DMS 273 (cell line): ENCODE measurements at regions not wholly inside any gene's neighbourhood (a gene's known extent, or its start where the extent isn't known, plus 50 kb on each side); places are given as distances from the start of the nearest gene placed in this dataset.
A peak's percentile ranks its signal among the peaks of the same experiment; 100 is the strongest.

Experiments
- DNase-seq: peaks from one replicate; lab custom pipeline; 2025; ENCODE audit not compliant: unreplicated experiment; lab: John Stamatoyannopoulos, UW

DNA sequence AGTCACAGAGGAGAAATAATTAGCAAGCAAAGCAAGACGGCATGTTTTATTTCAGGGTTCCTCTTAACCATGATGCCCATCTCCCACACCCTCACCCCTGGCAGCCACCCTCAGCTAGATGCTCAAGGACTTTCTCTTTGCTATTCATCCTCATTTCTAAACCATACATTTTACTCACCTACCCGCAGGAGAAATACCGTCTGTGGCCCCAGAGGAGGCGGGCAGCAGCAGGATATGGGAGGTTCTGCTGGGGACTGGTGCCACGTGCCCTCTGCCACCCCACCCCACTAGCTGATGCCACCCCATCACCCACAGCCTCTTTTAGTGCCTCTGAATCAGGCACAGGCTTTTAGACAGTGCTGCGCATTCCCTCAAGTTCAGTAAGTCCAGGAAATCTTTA lies 168.7 kb upstream of the ITGB1 start:
- no peak for DNase-seq

DNA sequence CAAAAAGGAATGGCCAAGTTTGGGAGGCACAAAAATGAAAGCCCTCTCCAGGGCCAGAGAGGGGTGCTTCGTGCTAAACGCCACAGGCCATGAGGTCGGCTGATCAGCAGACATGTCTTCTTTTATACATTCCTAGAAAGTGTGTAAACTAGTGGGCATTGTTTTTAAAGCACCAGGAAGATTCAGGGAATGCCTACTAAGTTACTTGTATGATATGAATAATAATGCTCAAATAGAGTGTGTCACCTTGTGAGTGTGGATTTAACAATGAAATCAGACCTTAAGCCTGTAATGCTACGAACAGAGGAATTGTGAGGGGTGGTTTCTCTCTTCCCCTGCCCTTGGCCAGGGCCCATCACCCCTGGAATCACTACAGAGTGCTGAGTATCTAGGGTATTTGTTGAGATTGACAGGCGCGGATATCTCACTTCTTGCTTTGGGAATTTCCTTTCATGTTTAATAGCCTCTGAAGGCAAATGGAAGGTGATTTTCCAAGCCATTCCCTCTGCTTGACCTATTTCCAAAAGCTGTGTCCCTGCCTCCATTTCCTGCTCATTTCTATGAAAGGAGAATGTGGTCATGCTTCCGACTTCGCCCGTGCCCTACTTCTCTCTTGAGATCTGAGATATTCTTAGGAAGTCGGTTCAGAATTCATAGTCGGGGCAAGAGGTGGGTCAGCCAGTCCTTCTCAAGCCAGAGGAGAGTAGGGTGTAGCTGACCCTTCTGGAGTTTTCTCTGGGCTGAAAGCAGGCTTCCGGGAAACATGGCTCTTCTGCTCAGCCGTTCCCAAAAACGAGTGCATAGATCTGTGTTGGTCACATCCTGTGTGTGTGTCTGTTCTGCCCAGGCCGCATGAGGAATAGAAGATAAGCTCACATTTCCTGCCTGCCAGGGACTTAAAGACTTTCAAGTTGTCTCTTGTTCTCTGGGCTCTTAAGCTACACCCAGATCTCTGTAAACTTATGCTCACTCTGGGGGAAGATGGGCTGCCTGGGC lies 167.8 kb upstream of the ITGB1 start:
- DNase-seq, result peak; percentile 2

DNA sequence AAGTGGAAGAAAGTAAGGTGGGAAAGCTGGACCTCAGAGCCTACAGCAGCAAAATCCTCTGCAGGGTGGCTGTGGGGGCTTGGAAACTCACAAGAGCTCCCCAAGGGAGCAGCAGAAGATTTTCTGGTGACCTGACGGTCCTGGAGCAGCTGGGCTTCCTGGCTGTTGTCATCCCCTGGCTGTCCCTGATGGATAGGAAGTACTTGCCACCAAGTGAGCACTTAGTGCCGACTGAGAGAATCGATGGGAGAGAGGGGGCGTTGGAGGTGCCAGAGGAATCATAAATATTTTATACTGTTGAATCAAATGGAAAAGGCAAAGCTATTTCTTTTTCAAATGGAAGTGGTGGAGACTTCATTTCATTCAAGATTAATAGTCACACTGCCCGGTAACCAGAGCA lies 167.1 kb upstream of the ITGB1 start:
- no peak for DNase-seq

DNA sequence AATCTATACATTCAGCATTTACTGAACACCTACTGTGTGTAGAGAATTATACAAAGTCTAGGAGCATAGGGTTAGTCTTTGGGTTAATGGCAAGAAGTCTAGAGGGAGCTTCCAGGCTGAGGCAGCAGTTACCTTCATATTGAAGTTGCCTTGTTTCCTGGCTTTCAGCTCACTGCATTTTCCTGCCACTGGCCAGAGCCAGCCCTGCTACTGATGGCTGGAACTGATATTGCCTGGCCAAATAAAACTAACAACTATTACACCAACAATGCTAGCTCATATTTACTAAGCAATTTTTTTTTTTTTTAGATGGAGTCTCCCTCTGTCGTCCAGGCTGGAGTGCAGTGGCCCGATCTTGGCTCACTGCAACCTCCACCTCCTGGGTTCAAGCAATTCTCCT lies 165.7 kb upstream of the ITGB1 start:
- DNase-seq, result no peak

DNA sequence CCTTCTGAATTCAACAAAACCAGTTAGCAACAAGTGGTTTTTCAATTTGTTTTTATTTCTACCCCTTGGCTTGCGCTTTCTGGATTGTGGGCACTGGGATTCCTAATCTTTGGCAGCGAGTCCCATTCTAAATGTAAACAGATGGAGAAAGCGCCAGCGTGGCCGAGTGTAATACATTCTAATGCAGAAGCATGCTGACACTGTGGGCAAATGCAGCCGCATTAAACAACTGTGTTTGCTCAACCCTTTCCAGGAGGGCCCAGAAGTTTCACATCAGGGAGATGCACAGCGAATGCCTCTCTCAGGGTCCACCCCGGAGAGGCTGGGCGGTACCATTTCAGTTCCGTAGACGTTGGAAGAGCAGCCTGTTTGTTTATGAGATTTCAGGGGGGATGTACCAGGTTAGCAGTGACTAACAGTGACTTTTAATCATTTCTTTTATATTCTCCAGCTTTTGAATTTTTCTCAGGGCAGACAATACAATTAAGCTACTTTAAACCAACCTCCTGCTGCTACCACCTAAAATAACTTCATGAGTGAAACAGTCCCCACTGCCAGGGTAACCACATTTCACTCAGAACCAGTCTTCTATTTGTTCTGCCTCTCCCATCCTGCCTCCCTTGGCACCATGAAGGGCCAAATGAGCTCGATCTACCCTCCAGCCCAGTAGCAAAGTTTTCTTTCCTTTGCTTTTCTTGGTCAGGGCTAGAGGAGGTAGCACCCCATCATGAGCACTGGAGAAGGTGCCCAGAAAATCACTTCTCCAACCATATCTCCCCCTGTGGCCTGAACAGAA lies 164.2 kb upstream of the ITGB1 start:
- peak; percentile 76 for DNase-seq

DNA sequence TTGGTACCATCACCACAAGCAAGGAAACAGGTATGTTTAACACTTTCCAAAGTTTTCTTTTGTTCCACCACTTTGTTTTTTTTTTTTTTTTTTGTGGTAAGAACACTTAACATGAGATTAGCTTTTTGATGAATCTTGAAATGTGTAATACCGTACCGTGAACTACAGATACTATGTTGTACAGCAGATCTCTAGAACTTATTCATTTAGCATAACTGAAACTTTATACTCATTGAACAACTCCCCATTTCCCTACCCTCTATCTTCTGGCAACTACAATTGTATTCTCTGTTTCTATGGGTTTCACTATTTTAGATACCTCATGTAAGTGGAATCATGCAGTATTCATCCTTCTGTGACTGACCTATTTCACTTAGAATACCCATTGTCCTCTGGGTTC lies 162.7 kb upstream of the ITGB1 start:
- no peak for DNase-seq

DNA sequence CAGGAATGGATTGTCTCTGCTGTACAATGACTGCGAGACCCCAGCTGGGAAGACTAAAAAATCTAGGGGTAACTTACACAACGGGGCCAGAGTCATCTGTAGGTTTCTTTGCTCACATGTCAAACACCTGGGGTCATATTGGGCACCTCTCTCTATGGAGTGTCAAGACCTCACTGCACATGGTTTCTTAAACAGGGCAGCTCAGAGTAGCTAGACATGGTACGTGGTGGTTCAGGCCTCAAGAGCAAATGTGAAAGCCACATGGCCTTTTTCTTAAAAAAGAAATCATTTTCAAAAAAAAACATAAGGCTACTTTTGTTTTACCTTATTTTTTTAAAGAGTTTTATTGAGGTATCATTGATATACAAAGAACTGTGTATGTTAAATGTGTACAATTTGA lies 162.2 kb upstream of the ITGB1 start:
- no peak for DNase-seq

DNA sequence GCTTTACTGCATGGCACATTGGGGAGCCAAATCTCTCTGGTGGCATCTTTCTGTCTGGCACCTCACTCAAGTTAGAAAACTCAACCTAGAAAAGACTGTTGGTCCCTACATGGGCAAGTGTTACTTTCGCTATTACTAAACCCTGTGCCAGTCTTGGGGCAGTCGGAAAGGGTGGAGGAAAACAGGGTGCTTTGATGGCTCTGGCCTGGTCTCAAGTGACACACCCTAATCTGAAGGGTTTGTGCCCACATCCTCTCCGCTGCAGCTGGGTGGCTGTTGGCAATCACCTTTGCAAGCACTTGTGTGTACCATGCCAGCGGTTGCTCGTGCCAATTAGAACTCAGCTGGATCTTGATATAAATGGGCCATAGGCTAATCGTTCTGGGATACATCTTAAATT lies 159.8 kb upstream of the ITGB1 start:
- no peak for DNase-seq

DNA sequence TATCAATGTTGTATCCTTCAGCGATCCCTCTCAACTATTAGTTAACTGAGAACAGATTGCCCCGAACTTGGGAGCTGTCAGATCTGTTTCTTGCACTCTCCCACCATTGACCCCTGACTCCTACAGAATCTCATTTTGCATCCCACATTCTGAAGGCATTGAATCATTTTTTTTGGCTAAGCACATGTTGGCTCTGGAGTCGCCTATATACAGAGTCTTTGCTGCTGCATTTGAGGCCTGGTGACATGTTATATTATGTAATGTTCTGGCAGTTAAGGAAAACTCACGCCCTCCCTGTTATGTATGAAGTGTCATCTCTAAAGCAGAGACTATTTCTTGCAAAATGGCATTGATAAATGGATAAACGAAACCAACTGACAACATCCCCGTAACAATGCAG lies 159.2 kb upstream of the ITGB1 start:
- no peak for DNase-seq

DNA sequence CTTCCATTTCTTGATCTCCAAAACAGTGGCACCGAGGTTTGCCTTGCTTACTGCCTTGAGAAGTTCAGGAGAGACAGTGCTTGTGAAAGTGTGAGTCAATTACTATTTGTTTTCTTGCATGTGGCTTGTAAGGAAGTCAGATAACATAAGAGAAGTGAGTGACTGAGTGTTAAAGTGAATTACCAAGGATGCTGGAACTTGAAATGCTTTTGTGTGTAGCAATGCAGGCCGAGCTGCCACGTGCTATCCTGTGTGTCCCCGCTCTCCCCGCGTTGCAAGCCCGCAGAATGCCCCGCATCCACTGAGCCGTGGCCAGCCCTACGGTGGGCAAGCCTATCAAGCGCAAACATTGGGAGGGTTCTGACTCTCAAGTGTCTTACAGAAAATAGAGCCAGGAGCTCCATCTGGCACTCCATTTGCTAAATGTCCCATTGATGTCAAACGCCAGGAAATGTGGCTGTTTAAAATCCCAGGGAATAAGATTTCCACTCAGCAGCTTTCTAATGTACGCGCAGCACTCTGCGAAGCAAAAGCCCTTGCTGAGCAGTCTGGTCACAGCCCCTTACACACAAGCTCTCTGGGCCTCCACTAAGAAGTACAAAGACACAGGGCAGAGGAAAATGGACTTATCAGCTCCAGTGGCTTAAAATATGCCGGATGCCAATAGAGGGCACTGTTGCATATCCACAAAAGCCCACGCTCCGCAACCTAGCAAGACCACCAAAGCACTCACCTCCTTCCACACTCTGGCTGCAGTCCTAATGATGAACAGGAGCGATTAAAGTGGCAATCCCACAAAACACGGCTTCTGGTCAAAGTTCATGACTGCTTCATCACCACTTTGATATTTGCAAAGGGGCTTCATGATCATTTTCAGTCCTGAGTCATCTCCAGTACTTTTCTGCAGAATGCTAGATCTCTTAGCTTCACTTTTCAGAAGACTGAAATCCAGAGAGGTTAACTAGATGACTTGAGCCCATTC lies 158.0 kb upstream of the ITGB1 start:
- peak; percentile 65 for DNase-seq

DNA sequence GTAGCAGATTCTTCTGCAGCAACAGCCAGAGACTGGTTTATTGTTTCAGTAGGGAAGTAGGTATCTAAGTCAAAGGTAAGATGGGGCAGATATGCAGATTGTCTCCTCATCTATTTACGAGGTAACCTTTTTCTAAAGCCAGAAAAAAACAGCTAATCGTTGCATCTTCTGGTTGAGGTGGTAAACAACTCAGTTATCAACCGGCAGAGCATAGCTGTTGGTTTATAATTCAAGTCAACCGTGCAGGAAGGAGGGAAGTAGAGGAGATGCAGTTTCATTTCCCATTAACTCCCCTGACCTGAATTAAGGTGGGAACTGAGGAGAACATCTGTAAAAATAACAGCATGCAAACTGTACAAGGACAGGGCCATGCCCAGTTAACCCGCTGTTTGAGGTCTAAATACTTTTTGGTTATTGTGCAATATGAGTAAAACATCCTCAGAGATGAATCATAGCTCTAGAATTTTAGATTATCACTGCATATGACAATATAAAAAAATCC lies 156.5 kb upstream of the ITGB1 start:
- no peak for DNase-seq

DNA sequence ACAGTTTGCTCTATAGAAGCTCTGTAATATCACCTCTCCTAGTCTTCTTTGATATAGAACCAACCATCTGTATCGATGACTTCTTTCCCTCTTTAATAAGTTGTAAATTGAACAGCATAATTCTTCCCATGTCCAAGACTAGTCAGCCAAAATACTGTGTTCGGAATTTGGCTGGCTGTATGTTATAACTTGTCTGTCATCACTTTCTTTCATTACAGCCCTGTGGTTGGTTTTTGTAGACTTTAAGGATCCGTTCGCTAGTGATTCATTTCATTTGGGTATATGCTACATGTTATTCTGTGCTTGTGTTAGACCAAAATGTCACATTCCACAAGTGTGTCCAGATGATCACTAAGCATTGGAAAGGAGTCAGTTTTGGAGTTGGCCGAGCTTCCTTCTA lies 155.4 kb upstream of the ITGB1 start:
- DNase-seq, result no peak

DNA sequence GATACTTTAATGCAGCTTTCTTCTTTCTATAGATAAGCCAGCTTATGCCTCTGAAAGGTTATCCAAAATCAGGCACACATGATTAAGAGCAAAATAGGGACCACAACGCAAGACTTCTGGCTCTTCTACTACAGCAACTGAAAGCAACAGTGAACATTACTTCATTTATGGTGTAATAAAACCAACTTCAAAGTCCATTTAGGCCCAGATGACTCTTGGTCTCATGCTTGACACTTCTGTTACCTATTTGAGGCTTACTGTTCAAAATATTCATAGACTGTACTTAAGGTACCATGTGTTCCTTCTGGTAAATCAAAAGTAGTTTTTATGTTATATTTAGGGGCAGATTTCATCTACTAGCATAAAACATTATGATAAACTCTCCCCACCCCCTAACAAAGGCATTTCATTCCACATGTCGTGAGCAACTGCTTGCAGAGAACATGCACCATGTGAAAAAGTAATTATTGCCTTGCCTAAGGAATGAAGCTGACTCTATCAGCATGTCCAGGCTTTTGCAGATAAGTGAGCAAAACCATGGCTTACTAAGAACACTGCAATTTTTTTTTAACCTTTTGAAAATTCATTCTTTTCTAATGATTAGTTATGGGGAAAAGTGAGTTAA lies 154.9 kb upstream of the ITGB1 start:
- no peak for DNase-seq

DNA sequence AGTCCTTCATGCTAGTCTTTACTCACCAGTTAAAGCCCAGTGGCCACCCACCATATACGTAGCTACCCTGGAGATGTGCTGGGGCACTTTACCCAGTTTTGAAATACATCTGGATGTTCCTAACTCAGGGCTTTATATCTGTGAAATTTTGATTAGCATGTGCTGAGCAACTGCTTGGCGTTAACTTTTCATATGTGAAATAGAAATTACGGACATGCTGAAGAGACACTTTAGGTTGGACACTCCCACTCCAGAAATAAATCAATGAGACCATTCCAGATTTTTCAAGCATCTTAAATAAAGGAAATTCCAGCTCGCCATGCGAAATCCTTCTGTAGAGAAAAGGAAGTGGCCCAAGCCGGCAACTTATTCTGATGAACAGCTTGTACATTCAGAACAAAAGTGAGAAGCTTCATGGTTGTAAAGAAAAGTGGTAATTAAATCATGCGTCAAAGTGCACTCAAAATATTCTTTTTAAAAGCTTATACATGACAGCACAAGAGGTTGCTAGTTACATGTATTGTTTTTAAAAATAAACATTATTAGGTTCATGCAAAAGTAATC lies 153.5 kb upstream of the ITGB1 start:
- DNase-seq, result no peak

DNA sequence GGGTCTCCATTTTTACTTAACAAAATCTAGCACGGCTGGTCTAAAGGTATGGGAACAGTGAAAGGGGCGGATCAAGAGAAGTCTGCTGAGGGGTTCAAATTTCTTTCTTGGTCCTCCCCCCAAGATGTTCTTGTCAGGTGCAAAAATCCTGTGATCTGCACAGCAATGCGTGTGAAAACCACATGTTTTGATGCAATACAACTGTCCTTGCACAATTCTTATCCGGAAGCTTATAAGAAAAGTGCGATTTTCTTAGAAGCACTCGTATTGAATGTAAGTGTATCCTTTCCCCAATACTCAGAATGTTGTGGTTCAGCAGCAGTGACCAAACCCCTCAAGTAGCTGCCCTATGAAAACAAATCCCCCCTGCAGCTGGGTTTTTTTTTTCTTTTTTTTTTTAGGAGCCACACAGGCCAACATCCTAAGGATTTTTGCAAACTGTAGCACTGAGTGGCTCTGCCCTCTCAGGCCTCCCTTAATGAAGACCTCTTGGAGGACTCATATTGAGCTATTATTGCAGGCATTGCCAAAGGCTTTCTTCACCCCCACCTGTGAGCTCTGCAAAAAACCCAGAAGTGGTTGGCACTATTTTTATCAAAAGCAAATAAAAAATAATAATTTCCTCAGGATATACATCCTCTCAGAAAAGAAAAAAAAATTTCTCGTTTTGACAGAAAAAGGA lies 151.9 kb upstream of the ITGB1 start:
- DNase-seq, result no peak

DNA sequence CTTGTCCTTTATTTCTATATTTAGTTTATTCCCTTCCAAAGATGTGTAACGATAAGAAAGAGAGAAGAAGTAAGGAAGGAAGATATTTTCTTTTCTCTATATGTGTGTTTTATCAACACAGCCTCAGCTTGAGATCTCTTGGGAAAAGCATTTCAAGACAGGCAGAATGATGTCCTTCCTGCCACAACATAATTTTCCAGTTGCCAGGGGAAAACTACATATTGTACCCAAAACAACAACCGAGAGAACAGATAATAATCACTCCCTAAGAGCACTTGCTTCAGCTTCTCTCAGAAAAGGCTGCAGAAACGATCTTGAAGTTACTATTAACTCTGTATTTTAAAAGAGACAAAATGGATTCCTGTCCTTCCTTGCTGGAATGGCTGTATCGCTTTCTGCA lies 151.4 kb upstream of the ITGB1 start:
- no peak for DNase-seq

DNA sequence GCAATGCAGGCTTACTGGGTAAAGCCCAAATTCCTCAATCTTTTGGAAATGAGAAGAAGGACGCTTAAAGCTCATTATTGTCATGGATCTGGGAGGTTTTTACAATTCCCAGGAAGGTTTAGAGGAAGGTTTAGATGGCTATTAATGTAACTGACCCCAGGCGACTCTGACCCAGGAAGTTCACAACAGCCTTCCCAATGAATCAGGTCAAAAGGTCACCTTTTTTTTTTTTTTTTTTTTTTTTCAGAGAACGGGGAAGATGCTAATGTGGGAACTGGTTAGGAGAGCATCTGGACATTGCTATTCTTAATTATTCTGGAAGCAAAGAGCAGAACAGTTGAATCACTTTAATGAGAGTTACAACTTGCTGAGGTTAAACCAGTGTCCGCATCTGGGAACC lies 149.9 kb upstream of the ITGB1 start:
- DNase-seq, result no peak

DNA sequence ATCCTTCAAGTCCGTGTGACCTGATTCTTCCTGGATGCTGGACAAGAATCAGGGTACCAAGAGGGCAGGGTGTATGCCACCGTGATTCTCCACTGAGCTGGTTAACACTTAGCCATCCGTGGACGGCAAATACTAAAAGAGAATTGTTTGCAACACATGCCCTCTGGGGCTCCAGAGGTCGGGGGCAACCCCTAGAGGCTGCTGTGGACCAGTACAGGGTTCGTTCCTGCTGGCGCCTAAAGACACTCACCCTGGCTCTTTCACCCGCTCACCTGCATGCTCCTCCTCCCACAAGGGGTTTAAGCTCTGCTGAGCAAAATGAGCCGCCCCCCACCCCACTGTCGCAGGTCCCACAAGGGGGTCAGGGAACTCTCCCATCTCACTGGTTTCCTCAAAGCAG lies 148.7 kb upstream of the ITGB1 start:
- no peak for DNase-seq

DNA sequence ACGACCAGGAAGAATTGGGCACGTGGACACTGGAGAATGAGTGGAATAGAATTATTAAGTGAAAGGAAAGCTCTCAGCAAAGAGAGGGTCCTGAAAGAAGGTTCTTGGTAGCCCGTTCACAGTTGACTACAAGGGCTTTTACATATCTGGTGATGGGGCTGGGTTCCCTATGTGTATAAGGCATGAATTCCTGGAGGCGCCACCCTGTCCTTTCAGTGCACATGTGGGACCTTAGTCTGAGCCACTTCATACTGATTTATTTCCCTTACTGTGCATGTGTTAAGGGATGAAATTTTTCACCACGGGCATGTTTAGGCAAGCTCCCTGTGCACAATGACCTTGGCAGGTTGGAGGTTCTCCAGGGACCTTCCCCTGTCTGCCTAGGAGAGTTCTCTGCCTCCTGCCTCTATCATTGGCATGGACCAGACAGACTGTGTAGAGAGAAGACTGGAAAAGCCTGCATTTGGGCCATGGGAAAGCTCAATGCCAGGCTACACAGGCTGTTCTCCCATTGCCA lies 145.9 kb upstream of the ITGB1 start:
- DNase-seq, result no peak
